ENCODE measurements at regions not wholly inside any gene's neighbourhood (a gene's known extent, or its start where the extent isn't known, plus 50 kb on each side); places are given as distances from the start of the nearest gene placed in this dataset.

- no peaks in the 10 kb centered on the region for H3K27me3 ChIP-seq (ENCODE audit: insufficient read depth, low read length, poor library complexity, severe bottlenecking)
- no peaks in the 10 kb centered on the region for H3K36me3 ChIP-seq (ENCODE audit: insufficient read depth, low read length)
- no peaks in the 10 kb centered on the region for H3K79me2 ChIP-seq (ENCODE audit: insufficient read depth, low read length)
- H4K20me1 ChIP-seq (ENCODE audit: insufficient read depth, low read length, poor library complexity, severe bottlenecking) = no peaks in the 10 kb centered on the region
- TF ChIP-seq EZH2phosphoT487 (IDR thresholded peaks at IDR 0.05; ENCODE audit: borderline replicate concordance) (no peak), CTCF (conservative IDR thresholded peaks at IDR 0.05; ENCODE audit: low read length) (no peak)
- H3K4me1 ChIP-seq (ENCODE audit: insufficient read depth, low read length, poor library complexity, severe bottlenecking) = no peaks in the 10 kb centered on the region
- no peak overlapping the region for H3K4me3 ChIP-seq (ENCODE audit: low read length, poor library complexity, severe bottlenecking)
- H3K9me3 ChIP-seq (ENCODE audit: insufficient read depth, low read depth, low read length) = peaks cover 3% of the 10 kb centered on the region; the same call in 1 of the 2 replicates
- no peaks in the 10 kb centered on the region for H3K9me2 ChIP-seq (replicated peaks; ENCODE audit: low read depth, low read length)
- H3F3A ChIP-seq (ENCODE audit: low read depth) = no peaks in the 10 kb centered on the region
- H3K9ac ChIP-seq (ENCODE audit: low read depth, low read length, poor library complexity, severe bottlenecking) = no peak overlapping the region
- no peak overlapping the region for H3K4me2 ChIP-seq (ENCODE audit: low read depth, low read length, poor library complexity, severe bottlenecking)
- H2AFZ ChIP-seq (ENCODE audit: low read length) = no peak overlapping the region
These were observed 69.7 kb downstream of the SKA1 start for GRCh38 chr18:50444539-50444938.

- H3K27me3 ChIP-seq (ENCODE audit: insufficient read depth, low read length, poor library complexity, severe bottlenecking) = no peaks in the 10 kb centered on the region
- no peaks in the 10 kb centered on the region for H4K20me1 ChIP-seq (ENCODE audit: insufficient read depth, low read length, poor library complexity, severe bottlenecking)
- no peak overlapping the region for H3K9ac ChIP-seq (ENCODE audit: low read depth, low read length, poor library complexity, severe bottlenecking)
- peaks cover 3% of the 10 kb centered on the region; the same call in 1 of the 2 replicates for H3K9me3 ChIP-seq (ENCODE audit: insufficient read depth, low read depth, low read length)
- no peaks in the 10 kb centered on the region for H3K79me2 ChIP-seq (ENCODE audit: insufficient read depth, low read length)
- no peaks in the 10 kb centered on the region for H3F3A ChIP-seq (ENCODE audit: low read depth)
- no peak overlapping the region for H3K4me2 ChIP-seq (ENCODE audit: low read depth, low read length, poor library complexity, severe bottlenecking)
- no peaks in the 10 kb centered on the region for H3K4me1 ChIP-seq (ENCODE audit: insufficient read depth, low read length, poor library complexity, severe bottlenecking)
- TF ChIP-seq CTCF (conservative IDR thresholded peaks at IDR 0.05; ENCODE audit: low read length) = no peak
- no peak for TF ChIP-seq EZH2phosphoT487 (IDR thresholded peaks at IDR 0.05; ENCODE audit: borderline replicate concordance)
- H3K9me2 ChIP-seq (replicated peaks; ENCODE audit: low read depth, low read length) = no peaks in the 10 kb centered on the region
- no peak overlapping the region for H3K4me3 ChIP-seq (ENCODE audit: low read length, poor library complexity, severe bottlenecking)
- H2AFZ ChIP-seq (ENCODE audit: low read length) = no peak overlapping the region
- no peaks in the 10 kb centered on the region for H3K36me3 ChIP-seq (ENCODE audit: insufficient read depth, low read length)
These were observed 71.8 kb downstream of the SKA1 start for GRCh38 chr18:50446629-50447028.

GRCh38 chr18:50447102-50447741 is 72.4 kb downstream of the SKA1 start:
- H3K36me3 ChIP-seq (ENCODE audit: insufficient read depth, low read length) = no peaks in the 10 kb centered on the region

More at GRCh38 chr18:50447102-50447741, 72.4 kb downstream of the SKA1 start:
- Histone ChIP-seq H3K79me2 (ENCODE audit: insufficient read depth, low read length) (no peaks in the 10 kb centered on the region), H3K4me2 (ENCODE audit: low read depth, low read length, poor library complexity, severe bottlenecking) (no peak overlapping the region), H3K27me3 (ENCODE audit: insufficient read depth, low read length, poor library complexity, severe bottlenecking) (no peaks in the 10 kb centered on the region), H3K9ac (ENCODE audit: low read depth, low read length, poor library complexity, severe bottlenecking) (no peak overlapping the region), H4K20me1 (ENCODE audit: insufficient read depth, low read length, poor library complexity, severe bottlenecking) (no peaks in the 10 kb centered on the region), H2AFZ (ENCODE audit: low read length) (no peak overlapping the region), H3K4me1 (ENCODE audit: insufficient read depth, low read length, poor library complexity, severe bottlenecking) (no peaks in the 10 kb centered on the region), H3F3A (ENCODE audit: low read depth) (no peaks in the 10 kb centered on the region), H3K9me2 (replicated peaks; ENCODE audit: low read depth, low read length) (no peaks in the 10 kb centered on the region), H3K9me3 (ENCODE audit: insufficient read depth, low read depth, low read length) (peaks cover 3% of the 10 kb centered on the region; the same call in 1 of the 2 replicates), H3K4me3 (ENCODE audit: low read length, poor library complexity, severe bottlenecking) (no peak overlapping the region)
- no peak for TF ChIP-seq EZH2phosphoT487 (IDR thresholded peaks at IDR 0.05; ENCODE audit: borderline replicate concordance)
- no peak for TF ChIP-seq CTCF (conservative IDR thresholded peaks at IDR 0.05; ENCODE audit: low read length)

Measured in Loucy (cell line).